CD4-positive, CD25-positive, alpha-beta regulatory T cell (primary cell): ENCODE measurements at regions not wholly inside any gene's neighbourhood (a gene's known extent, or its start where the extent isn't known, plus 50 kb on each side); places are given as distances from the start of the nearest gene placed in this dataset.

Source experiments
- ATAC-seq, 2 donors: fragments of 150-1000 bp; cut with Tn5 transposase; one replicate each; pipeline ENCODE4 v1.10.0; 2021; ENCODE audit warnings: low read depth in 2 of 2, moderate number of reproducible peaks in 2 of 2, moderate library complexity in 1 of 2
- DNase-seq, 3 donors: peaks; one replicate each; pipeline versions ENCODE4 v3.0.0 to v3.0.0-alpha.2; 2012 to 2022; ENCODE audit warnings: mixed read lengths in 1 of 3
- H3K27ac ChIP-seq: one replicate; pipeline ENCODE4 v1.7.0; 2013; ENCODE audit warnings: mild to moderate bottlenecking, low read length; ENCODE audit not compliant: insufficient read depth, poor library complexity, severe bottlenecking
- H3K27me3 ChIP-seq: one replicate; pipeline ENCODE4 v1.7.0; 2013; ENCODE audit warnings: low read length; ENCODE audit not compliant: control insufficient read depth, insufficient read depth
- H3K36me3 ChIP-seq: one replicate; pipeline ENCODE4 v1.7.0; 2013; ENCODE audit warnings: mild to moderate bottlenecking, low read length, moderate library complexity; ENCODE audit not compliant: control insufficient read depth, insufficient read depth
- H3K4me1 ChIP-seq: 2 replicates; pipeline ENCODE4 v1.7.0; 2013; ENCODE audit warnings: mild to moderate bottlenecking, low read length; ENCODE audit not compliant: insufficient read depth, control insufficient read depth, poor library complexity, severe bottlenecking
- H3K4me3 ChIP-seq: one replicate; pipeline ENCODE4 v1.7.0; 2013; ENCODE audit warnings: low read depth, mild to moderate bottlenecking, low read length, moderate library complexity
- H3K9me3 ChIP-seq, 2 experiments: 1 replicate in 1 of 2; 2 replicates in 1 of 2; pipeline ENCODE4 v1.7.0; 2013; ENCODE audit warnings: low read length in 2 of 2, mild to moderate bottlenecking in 1 of 2, moderate library complexity in 1 of 2; ENCODE audit not compliant: control insufficient read depth in 2 of 2
- H3K27ac Mint-ChIP-seq, 3 donors: one replicate each; pipeline ENCODE4 v1.8.0; 2020 to 2022; ENCODE audit warnings: mild to moderate bottlenecking in 3 of 3, mixed read lengths in 3 of 3, moderate library complexity in 2 of 3
- H3K27me3 Mint-ChIP-seq: one replicate; pipeline ENCODE4 v1.8.0; 2022; ENCODE audit warnings: mild to moderate bottlenecking, mixed read lengths
- H3K36me3 Mint-ChIP-seq: one replicate; pipeline ENCODE4 v1.8.0; 2020; ENCODE audit warnings: mixed read lengths
- H3K4me1 Mint-ChIP-seq, 4 donors: one replicate each; pipeline ENCODE4 v1.8.0; 2020 to 2022; ENCODE audit warnings: mixed read lengths in 4 of 4, mild to moderate bottlenecking in 1 of 4
- H3K4me3 Mint-ChIP-seq, 4 donors: one replicate each; pipeline ENCODE4 v1.8.0; 2020 to 2022; ENCODE audit warnings: mild to moderate bottlenecking in 4 of 4, mixed read lengths in 4 of 4, moderate library complexity in 3 of 4
- H3K9me3 Mint-ChIP-seq, 7 donors: one replicate each; pipeline ENCODE4 v1.8.0; 2020 to 2022; ENCODE audit warnings: mixed read lengths in 7 of 7, mild to moderate bottlenecking in 3 of 7, moderate library complexity in 2 of 7

- Mint-ChIP-seq H3K4me1 (no peaks in the 10 kb centered on the region), H3K27me3 (no peaks in the 10 kb centered on the region), H3K36me3 (no peaks in the 10 kb centered on the region), H3K4me3 (no peak overlapping the region), H3K27ac (no peak overlapping the region), H3K9me3 (peaks cover 0 to 7% (median 0%) of the 10 kb centered on the region in 7 donors)
- Histone ChIP-seq H3K27ac (no peak overlapping the region), H3K4me3 (no peak overlapping the region), H3K4me1 (no peaks in the 10 kb centered on the region), H3K9me3 (no peaks in the 10 kb centered on the region), H3K27me3 (no peaks in the 10 kb centered on the region), H3K36me3 (no peaks in the 10 kb centered on the region)
- DNase-seq (no peak), ATAC-seq (no peak)
Measured at GRCh38 chr6:80480421-80481157, 374.1 kb downstream of the BCKDHB start.

- H3K27me3 Mint-ChIP-seq = no peaks in the 10 kb centered on the region
- no peak overlapping the region for H3K4me3 Mint-ChIP-seq
- ATAC-seq = no peak
- no peaks in the 10 kb centered on the region for H3K4me1 ChIP-seq
- H3K9me3 ChIP-seq = no peaks in the 10 kb centered on the region
- no peaks in the 10 kb centered on the region for H3K4me1 Mint-ChIP-seq
- H3K27ac Mint-ChIP-seq = no peak overlapping the region
- H3K4me3 ChIP-seq = no peak overlapping the region
- H3K36me3 Mint-ChIP-seq = no peaks in the 10 kb centered on the region
- no peaks in the 10 kb centered on the region for H3K27me3 ChIP-seq
- peaks cover 0 to 7% (median 0%) of the 10 kb centered on the region in 7 donors for H3K9me3 Mint-ChIP-seq
- no peak for DNase-seq
- no peak overlapping the region for H3K27ac ChIP-seq
- no peaks in the 10 kb centered on the region for H3K36me3 ChIP-seq
Measured at GRCh38 chr6:80478030-80478429, 371.6 kb downstream of the BCKDHB start.

- H3K4me3 ChIP-seq = no peak overlapping the region
- H3K27ac Mint-ChIP-seq = no peak overlapping the region
- DNase-seq = no peak
- H3K27me3 Mint-ChIP-seq = no peaks in the 10 kb centered on the region
- H3K27me3 ChIP-seq = no peaks in the 10 kb centered on the region
- H3K36me3 Mint-ChIP-seq = no peaks in the 10 kb centered on the region
- ATAC-seq = no peak
- H3K4me1 ChIP-seq = no peaks in the 10 kb centered on the region
- H3K27ac ChIP-seq = no peak overlapping the region
- H3K36me3 ChIP-seq = no peaks in the 10 kb centered on the region
- H3K4me1 Mint-ChIP-seq = no peaks in the 10 kb centered on the region
- H3K9me3 Mint-ChIP-seq = peaks cover 0 to 7% (median 0%) of the 10 kb centered on the region in 7 donors
- H3K4me3 Mint-ChIP-seq = no peak overlapping the region
- H3K9me3 ChIP-seq = no peaks in the 10 kb centered on the region
Measured at GRCh38 chr6:80477591-80477990, 371.1 kb downstream of the BCKDHB start.

GRCh38 chr6:80472271-80472670, 365.8 kb downstream of the BCKDHB start:
- Histone ChIP-seq H3K36me3 (no peaks in the 10 kb centered on the region), H3K27ac (no peak overlapping the region), H3K9me3 (no peaks in the 10 kb centered on the region), H3K4me3 (no peak overlapping the region), H3K27me3 (no peaks in the 10 kb centered on the region), H3K4me1 (no peaks in the 10 kb centered on the region)
- no peaks in the 10 kb centered on the region for H3K36me3 Mint-ChIP-seq
- H3K27ac Mint-ChIP-seq = no peak overlapping the region
- no peak overlapping the region for H3K4me3 Mint-ChIP-seq
- H3K4me1 Mint-ChIP-seq = no peaks in the 10 kb centered on the region
- H3K9me3 Mint-ChIP-seq = peaks cover 0 to 5% (median 0%) of the 10 kb centered on the region in 7 donors
- DNase-seq (no peak), ATAC-seq (no peak)
- H3K27me3 Mint-ChIP-seq = no peaks in the 10 kb centered on the region

- ATAC-seq = no peak
- H3K36me3 Mint-ChIP-seq = no peaks in the 10 kb centered on the region
- Histone ChIP-seq H3K9me3 (no peaks in the 10 kb centered on the region), H3K4me3 (no peak overlapping the region), H3K36me3 (no peaks in the 10 kb centered on the region), H3K27ac (no peak overlapping the region), H3K4me1 (no peaks in the 10 kb centered on the region), H3K27me3 (no peaks in the 10 kb centered on the region)
- no peak overlapping the region for H3K4me3 Mint-ChIP-seq
- no peaks in the 10 kb centered on the region for H3K4me1 Mint-ChIP-seq
- no peak for DNase-seq
- H3K27me3 Mint-ChIP-seq = no peaks in the 10 kb centered on the region
- peaks cover 0 to 4% (median 0%) of the 10 kb centered on the region in 7 donors for H3K9me3 Mint-ChIP-seq
- H3K27ac Mint-ChIP-seq = no peak overlapping the region
Measured at GRCh38 chr6:80469977-80470376, 363.5 kb downstream of the BCKDHB start.

GRCh38 chr6:80468398-80468797, 361.9 kb downstream of the BCKDHB start:
- no peaks in the 10 kb centered on the region for H3K27me3 Mint-ChIP-seq
- H3K27ac Mint-ChIP-seq = no peak overlapping the region
- no peak overlapping the region for H3K4me3 Mint-ChIP-seq
- no peaks in the 10 kb centered on the region for H3K27me3 ChIP-seq
- no peaks in the 10 kb centered on the region for H3K4me1 Mint-ChIP-seq
- no peak for DNase-seq
- H3K27ac ChIP-seq = no peak overlapping the region
- H3K4me1 ChIP-seq = no peaks in the 10 kb centered on the region
- no peak for ATAC-seq
- no peaks in the 10 kb centered on the region for H3K36me3 Mint-ChIP-seq
- H3K4me3 ChIP-seq = no peak overlapping the region
- H3K36me3 ChIP-seq = no peaks in the 10 kb centered on the region
- peaks cover 0 to 1% (median 0%) of the 10 kb centered on the region in 7 donors for H3K9me3 Mint-ChIP-seq
- H3K9me3 ChIP-seq = no peaks in the 10 kb centered on the region

- Histone ChIP-seq H3K36me3 (no peaks in the 10 kb centered on the region), H3K4me3 (no peak overlapping the region), H3K27ac (no peak overlapping the region), H3K27me3 (no peaks in the 10 kb centered on the region), H3K9me3 (no peaks in the 10 kb centered on the region), H3K4me1 (no peaks in the 10 kb centered on the region)
- no peak for DNase-seq
- peaks cover 0 to 1% (median 0%) of the 10 kb centered on the region in 7 donors for H3K9me3 Mint-ChIP-seq
- no peak overlapping the region for H3K4me3 Mint-ChIP-seq
- H3K27ac Mint-ChIP-seq = no peak overlapping the region
- no peak for ATAC-seq
- H3K36me3 Mint-ChIP-seq = no peaks in the 10 kb centered on the region
- no peaks in the 10 kb centered on the region for H3K4me1 Mint-ChIP-seq
- H3K27me3 Mint-ChIP-seq = no peaks in the 10 kb centered on the region
Measured at GRCh38 chr6:80467408-80467807, 360.9 kb downstream of the BCKDHB start.

GRCh38 chr6:80466981-80467380, 360.5 kb downstream of the BCKDHB start:
- H3K36me3 ChIP-seq = no peaks in the 10 kb centered on the region
- Mint-ChIP-seq H3K4me3 (no peak overlapping the region), H3K27me3 (no peaks in the 10 kb centered on the region), H3K27ac (no peak overlapping the region), H3K36me3 (no peaks in the 10 kb centered on the region), H3K9me3 (peaks cover 0 to 1% (median 0%) of the 10 kb centered on the region in 7 donors), H3K4me1 (no peaks in the 10 kb centered on the region)
- no peaks in the 10 kb centered on the region for H3K27me3 ChIP-seq
- ATAC-seq (no peak), DNase-seq (no peak)
- H3K4me3 ChIP-seq = no peak overlapping the region
- H3K4me1 ChIP-seq = no peaks in the 10 kb centered on the region
- no peak overlapping the region for H3K27ac ChIP-seq
- no peaks in the 10 kb centered on the region for H3K9me3 ChIP-seq
